Fibroblast of lung (primary cell): ENCODE measurements at regions not wholly inside any gene's neighbourhood (a gene's known extent, or its start where the extent isn't known, plus 50 kb on each side); places are given as distances from the start of the nearest gene placed in this dataset.

Experiments used
- DNase-seq, 2 donors: peaks; one replicate each; pipeline versions ENCODE4 v3.0.0 to v3.0.0-alpha.2; 2010; ENCODE audit warnings: low read depth in 2 of 2
- H2AFZ ChIP-seq: 2 replicates; pipeline ENCODE4 v1.5.1; 2012; ENCODE audit warnings: low read length, control low read depth, inconsistent platforms
- H3K27ac ChIP-seq: 2 replicates; pipeline ENCODE4 v1.5.1; 2011; ENCODE audit warnings: low read length, control low read depth; ENCODE audit not compliant: insufficient read depth
- H3K27me3 ChIP-seq: 2 replicates; pipeline ENCODE4 v1.5.1; 2011; ENCODE audit warnings: mild to moderate bottlenecking, low read length; ENCODE audit not compliant: control insufficient read depth, insufficient read depth
- H3K36me3 ChIP-seq: 2 replicates; pipeline ENCODE4 v1.5.1; 2011; ENCODE audit warnings: low read length; ENCODE audit not compliant: control insufficient read depth, insufficient read depth
- H3K4me1 ChIP-seq: 2 replicates; pipeline ENCODE4 v1.5.1; 2011; ENCODE audit warnings: low read length; ENCODE audit not compliant: control insufficient read depth, insufficient read depth; ENCODE audit errors: extremely low read depth
- H3K4me2 ChIP-seq: 2 replicates; pipeline ENCODE4 v1.5.1; 2011; ENCODE audit warnings: low read length, control low read depth; ENCODE audit not compliant: insufficient read depth; ENCODE audit errors: extremely low read depth
- H3K4me3 ChIP-seq, 4 experiments: fragments of 200-600 bp in 1 of 4; sonication (generic) in 1 of 4; replicated peaks in 1 of 4; 2 replicates each; pipeline ENCODE4 v1.5.1; 2011 to 2016; ENCODE audit warnings: low read length in 4 of 4, low read depth in 3 of 4, mild to moderate bottlenecking in 3 of 4, control low read depth in 2 of 4, inconsistent platforms in 1 of 4, mixed read lengths in 1 of 4; ENCODE audit not compliant: insufficient read depth in 1 of 4; ENCODE audit errors: control extremely low read depth in 1 of 4
- H3K79me2 ChIP-seq: 2 replicates; pipeline ENCODE4 v1.5.1; 2012; ENCODE audit warnings: mild to moderate bottlenecking, low read length, inconsistent platforms; ENCODE audit not compliant: control insufficient read depth, insufficient read depth
- H3K9ac ChIP-seq: 2 replicates; pipeline ENCODE4 v1.5.1; 2011; ENCODE audit warnings: mild to moderate bottlenecking, low read length, control low read depth; ENCODE audit not compliant: insufficient read depth
- H3K9me3 ChIP-seq: 2 replicates; pipeline ENCODE4 v1.5.1; 2012; ENCODE audit warnings: low read depth, low read length; ENCODE audit not compliant: control insufficient read depth, insufficient read depth
- H4K20me1 ChIP-seq: 2 replicates; pipeline ENCODE4 v1.5.1; 2011; ENCODE audit warnings: low read length; ENCODE audit not compliant: control insufficient read depth, insufficient read depth; ENCODE audit errors: extremely low read depth
- EZH2 ChIP-seq: IDR thresholded peaks from 2 replicates; pipeline ENCODE4 v1.5.1; 2012; ENCODE audit warnings: low read length, control low read depth, mild to moderate bottlenecking; ENCODE audit errors: missing control alignments
- TF ChIP-seq, protein P1 (sequence below), 2 donors: IDR thresholded peaks in 1 of 2; conservative IDR thresholded peaks in 1 of 2; 1 replicate in 1 of 2; 2 replicates in 1 of 2; pipeline ENCODE4 v1.5.1; 2011 to 2012; ENCODE audit warnings: low read length in 2 of 2, control low read depth in 1 of 2, inconsistent platforms in 1 of 2, low read depth in 1 of 2, mild to moderate bottlenecking in 1 of 2

GRCh38 chr10:6988654-6989053 is 408.6 kb upstream of the PRKCQ start:
- DNase-seq: no peak
- Histone ChIP-seq H4K20me1 (no peaks in the 10 kb centered on the region), H2AFZ (no peak overlapping the region), H3K36me3 (no peaks in the 10 kb centered on the region), H3K4me2 (no peak overlapping the region), H3K79me2 (no peaks in the 10 kb centered on the region), H3K4me3 (no peak overlapping the region), H3K9ac (no peak overlapping the region), H3K9me3 (no peaks in the 10 kb centered on the region), H3K27ac (no peak overlapping the region), H3K27me3 (no peaks in the 10 kb centered on the region), H3K4me1 (no peaks in the 10 kb centered on the region)
- TF ChIP-seq EZH2: no peak
- TF ChIP-seq, protein P1, sequence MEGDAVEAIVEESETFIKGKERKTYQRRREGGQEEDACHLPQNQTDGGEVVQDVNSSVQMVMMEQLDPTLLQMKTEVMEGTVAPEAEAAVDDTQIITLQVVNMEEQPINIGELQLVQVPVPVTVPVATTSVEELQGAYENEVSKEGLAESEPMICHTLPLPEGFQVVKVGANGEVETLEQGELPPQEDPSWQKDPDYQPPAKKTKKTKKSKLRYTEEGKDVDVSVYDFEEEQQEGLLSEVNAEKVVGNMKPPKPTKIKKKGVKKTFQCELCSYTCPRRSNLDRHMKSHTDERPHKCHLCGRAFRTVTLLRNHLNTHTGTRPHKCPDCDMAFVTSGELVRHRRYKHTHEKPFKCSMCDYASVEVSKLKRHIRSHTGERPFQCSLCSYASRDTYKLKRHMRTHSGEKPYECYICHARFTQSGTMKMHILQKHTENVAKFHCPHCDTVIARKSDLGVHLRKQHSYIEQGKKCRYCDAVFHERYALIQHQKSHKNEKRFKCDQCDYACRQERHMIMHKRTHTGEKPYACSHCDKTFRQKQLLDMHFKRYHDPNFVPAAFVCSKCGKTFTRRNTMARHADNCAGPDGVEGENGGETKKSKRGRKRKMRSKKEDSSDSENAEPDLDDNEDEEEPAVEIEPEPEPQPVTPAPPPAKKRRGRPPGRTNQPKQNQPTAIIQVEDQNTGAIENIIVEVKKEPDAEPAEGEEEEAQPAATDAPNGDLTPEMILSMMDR (conservative IDR thresholded peaks at IDR 0.05 in 1 of 2, IDR thresholded peaks at IDR 0.05 in 1 of 2; ENCODE audit: low read depth in 1 of 2, low read length in 2 of 2): no peak

DNA sequence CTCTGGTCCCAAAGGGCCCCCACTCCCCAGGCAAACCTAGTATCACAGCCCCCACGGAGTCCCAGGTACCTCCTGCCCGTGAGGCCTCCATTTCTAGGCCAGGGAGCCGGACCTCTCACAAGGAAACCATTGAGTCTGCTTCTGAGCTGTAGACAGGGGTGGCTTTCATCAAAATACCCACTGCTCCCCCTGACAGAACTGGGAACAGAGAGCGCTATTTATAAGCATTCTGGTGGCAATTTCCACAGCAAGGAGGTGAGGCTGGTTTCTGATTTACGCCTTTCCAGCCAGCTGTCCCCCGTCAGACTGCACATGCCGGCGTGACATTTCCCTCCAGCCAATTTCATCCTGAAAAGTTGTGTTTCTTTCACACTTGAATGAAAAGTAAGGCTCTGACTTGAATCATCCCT is 407.5 kb upstream of the PRKCQ start:
- Histone ChIP-seq H3K9ac (no peak overlapping the region), H3K79me2 (no peaks in the 10 kb centered on the region), H3K4me3 (no peak overlapping the region), H3K4me2 (no peak overlapping the region), H3K27ac (no peak overlapping the region), H3K4me1 (no peaks in the 10 kb centered on the region), H4K20me1 (no peaks in the 10 kb centered on the region), H3K27me3 (no peaks in the 10 kb centered on the region), H3K9me3 (no peaks in the 10 kb centered on the region), H3K36me3 (no peaks in the 10 kb centered on the region), H2AFZ (no peak overlapping the region)
- TF ChIP-seq EZH2: no peak
- TF ChIP-seq, protein P1 (conservative IDR thresholded peaks at IDR 0.05 in 1 of 2, IDR thresholded peaks at IDR 0.05 in 1 of 2; ENCODE audit: low read depth in 1 of 2, low read length in 2 of 2): no peak
- no peak for DNase-seq

GRCh38 chr10:6986927-6987326 is 406.9 kb upstream of the PRKCQ start:
- Histone ChIP-seq H4K20me1 (no peaks in the 10 kb centered on the region), H3K27ac (no peak overlapping the region), H2AFZ (no peak overlapping the region), H3K27me3 (no peaks in the 10 kb centered on the region), H3K9ac (no peak overlapping the region), H3K36me3 (no peaks in the 10 kb centered on the region), H3K4me2 (no peak overlapping the region), H3K79me2 (no peaks in the 10 kb centered on the region), H3K9me3 (no peaks in the 10 kb centered on the region), H3K4me1 (no peaks in the 10 kb centered on the region), H3K4me3 (no peak overlapping the region)
- TF ChIP-seq, protein P1 (conservative IDR thresholded peaks at IDR 0.05 in 1 of 2, IDR thresholded peaks at IDR 0.05 in 1 of 2; ENCODE audit: low read depth in 1 of 2, low read length in 2 of 2): no peak
- TF ChIP-seq EZH2: no peak
- no peak for DNase-seq
